ENCODE measurements at regions not wholly inside any gene's neighbourhood (a gene's known extent, or its start where the extent isn't known, plus 50 kb on each side); places are given as distances from the start of the nearest gene placed in this dataset.
"Not testable (repeated sequence)": the region's sequence is repeated elsewhere in the genome, so short reads cannot be mapped to it uniquely, and the experiment has no call there.

GRCh38 chr16:29200135-29200601, 206.3 kb downstream of the NPIPB11 start:
- not testable (repeated sequence) for H3K4me1 Mint-ChIP-seq; H3K27me3 Mint-ChIP-seq; DNase-seq (ENCODE audit: low spot score in 2 of 2); H3K4me3 Mint-ChIP-seq; H3K36me3 Mint-ChIP-seq (ENCODE audit: insufficient read depth); H3K27ac Mint-ChIP-seq (ENCODE audit: low read depth); H3K9me3 Mint-ChIP-seq; ATAC-seq (replicated peaks; ENCODE audit: extremely low read depth, poor library complexity, severe bottlenecking)

GRCh38 chr16:29199626-29200025, 206.9 kb downstream of the NPIPB11 start:
- ATAC-seq (replicated peaks; ENCODE audit: extremely low read depth, poor library complexity, severe bottlenecking); H3K36me3 Mint-ChIP-seq (ENCODE audit: insufficient read depth); DNase-seq (ENCODE audit: low spot score in 2 of 2); H3K4me1 Mint-ChIP-seq; H3K27me3 Mint-ChIP-seq; H3K9me3 Mint-ChIP-seq; H3K4me3 Mint-ChIP-seq; H3K27ac Mint-ChIP-seq (ENCODE audit: low read depth): not testable (repeated sequence)

GRCh38 chr16:29198731-29199521, 207.6 kb downstream of the NPIPB11 start:
- DNase-seq (ENCODE audit: low spot score in 2 of 2) (no peak), ATAC-seq (replicated peaks; ENCODE audit: extremely low read depth, poor library complexity, severe bottlenecking) (no peak)
- Mint-ChIP-seq H3K27me3 (no peaks in the 10 kb centered on the region), H3K4me3 (no peak overlapping the region), H3K27ac (ENCODE audit: low read depth) (peak overlapping the region; percentile 35), H3K9me3 (no peaks in the 10 kb centered on the region), H3K4me1 (no peaks in the 10 kb centered on the region), H3K36me3 (ENCODE audit: insufficient read depth) (peaks cover 9% of the 10 kb centered on the region)

GRCh38 chr16:29198231-29198630, 208.3 kb downstream of the NPIPB11 start:
- H3K27ac Mint-ChIP-seq (ENCODE audit: low read depth) = no peak overlapping the region
- H3K4me3 Mint-ChIP-seq = no peak overlapping the region
- ATAC-seq (replicated peaks; ENCODE audit: extremely low read depth, poor library complexity, severe bottlenecking) (no peak), DNase-seq (ENCODE audit: low spot score in 2 of 2) (no peak)
- peaks cover 12% of the 10 kb centered on the region for H3K36me3 Mint-ChIP-seq (ENCODE audit: insufficient read depth)
- no peaks in the 10 kb centered on the region for H3K27me3 Mint-ChIP-seq
- H3K4me1 Mint-ChIP-seq = no peaks in the 10 kb centered on the region
- H3K9me3 Mint-ChIP-seq = no peaks in the 10 kb centered on the region

DNA sequence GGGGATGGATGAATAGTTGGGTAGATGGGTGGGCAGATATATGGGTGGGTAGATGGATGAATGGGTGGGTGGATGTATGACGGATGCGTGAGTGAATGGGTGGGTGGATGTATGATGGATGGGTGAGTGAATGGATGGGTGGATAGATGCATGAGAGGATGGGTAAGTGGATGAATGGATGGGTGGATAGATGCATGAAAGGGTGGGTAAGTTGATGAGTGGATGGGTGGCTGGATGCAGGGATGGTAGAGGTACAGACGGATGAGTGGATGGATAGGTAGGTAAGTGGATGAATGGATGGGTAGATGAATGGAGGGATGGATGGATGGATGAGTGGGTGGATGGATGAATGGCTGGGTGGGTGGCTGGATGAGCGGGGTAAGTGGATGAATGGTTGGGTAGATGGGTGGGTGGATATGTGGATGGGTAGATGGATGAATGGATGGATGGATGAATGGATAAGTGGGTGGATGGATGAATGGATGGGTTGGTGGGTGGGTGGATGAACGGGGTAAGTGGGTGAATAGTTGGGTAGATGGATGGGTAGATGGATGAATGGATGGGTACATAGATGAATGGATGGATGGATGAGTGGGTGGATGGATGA, 208.9 kb downstream of the NPIPB11 start:
- H3K9me3 Mint-ChIP-seq; H3K27me3 Mint-ChIP-seq; H3K4me3 Mint-ChIP-seq; ATAC-seq (replicated peaks; ENCODE audit: extremely low read depth, poor library complexity, severe bottlenecking); H3K4me1 Mint-ChIP-seq; DNase-seq (ENCODE audit: low spot score in 2 of 2); H3K27ac Mint-ChIP-seq (ENCODE audit: low read depth): not testable (repeated sequence)
- H3K36me3 Mint-ChIP-seq (ENCODE audit: insufficient read depth) = peaks cover 12% of the 10 kb centered on the region

DNA sequence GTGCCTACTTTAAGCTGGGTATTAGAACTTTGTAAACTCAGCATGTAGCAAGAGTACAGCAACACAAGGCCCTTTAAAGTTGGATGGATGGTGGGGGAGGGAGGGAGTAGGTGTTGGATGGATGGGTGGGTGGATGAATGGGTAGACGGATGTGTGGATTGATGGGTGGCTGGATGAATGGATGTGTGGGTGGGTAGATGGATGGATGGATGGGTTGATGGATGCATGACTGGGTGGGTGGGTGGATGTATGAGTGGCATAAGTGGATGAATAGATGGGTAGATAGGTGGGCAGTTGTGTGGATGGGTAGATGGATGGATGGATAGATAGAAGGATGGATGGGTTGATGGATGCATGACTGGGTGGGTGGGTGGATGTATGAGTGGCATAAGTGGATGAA, 209.8 kb downstream of the NPIPB11 start:
- H3K36me3 Mint-ChIP-seq (ENCODE audit: insufficient read depth) = peaks cover 12% of the 10 kb centered on the region
- not testable (repeated sequence) for H3K4me3 Mint-ChIP-seq; H3K27me3 Mint-ChIP-seq; H3K27ac Mint-ChIP-seq (ENCODE audit: low read depth); H3K9me3 Mint-ChIP-seq; DNase-seq (ENCODE audit: low spot score in 2 of 2); ATAC-seq (replicated peaks; ENCODE audit: extremely low read depth, poor library complexity, severe bottlenecking); H3K4me1 Mint-ChIP-seq

DNA sequence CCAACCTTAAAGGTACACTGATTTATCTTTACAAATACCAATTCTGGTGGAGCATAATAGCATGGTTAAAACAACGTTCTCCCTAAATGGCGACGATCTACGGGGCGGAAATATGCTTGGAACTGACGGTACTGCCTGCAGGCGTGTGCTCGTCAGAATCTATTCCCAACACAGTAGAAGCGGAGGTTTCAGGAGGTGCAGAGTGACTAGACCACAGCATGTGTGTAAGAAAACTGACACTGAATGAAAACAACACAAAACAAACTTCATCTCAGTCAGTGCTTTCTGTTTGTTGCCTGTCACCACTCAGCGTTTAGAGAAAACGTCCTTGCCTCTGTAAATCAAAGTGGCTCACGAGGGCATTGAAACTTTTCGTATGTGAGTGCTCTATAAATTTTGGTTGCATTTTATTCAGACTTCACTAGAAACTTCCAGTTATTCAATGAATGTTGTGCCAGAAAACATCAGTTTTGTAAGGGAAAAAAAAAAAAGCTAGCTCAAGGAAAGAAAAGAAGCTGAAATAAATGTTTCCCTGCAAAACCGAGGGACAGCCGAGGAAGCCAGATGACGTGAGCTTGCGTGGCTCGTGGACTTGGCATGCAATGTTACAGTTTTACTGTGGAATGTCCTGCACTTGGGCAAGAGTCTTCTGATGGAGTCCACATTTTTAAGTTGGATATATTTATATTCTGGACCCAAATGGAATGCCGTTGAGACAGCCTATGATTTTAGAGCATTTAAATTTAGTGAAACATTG, 210.4 kb downstream of the LAT start:
- not testable (repeated sequence) for ATAC-seq (replicated peaks; ENCODE audit: extremely low read depth, poor library complexity, severe bottlenecking); DNase-seq (ENCODE audit: low spot score in 2 of 2); H3K27ac Mint-ChIP-seq (ENCODE audit: low read depth)

DNA sequence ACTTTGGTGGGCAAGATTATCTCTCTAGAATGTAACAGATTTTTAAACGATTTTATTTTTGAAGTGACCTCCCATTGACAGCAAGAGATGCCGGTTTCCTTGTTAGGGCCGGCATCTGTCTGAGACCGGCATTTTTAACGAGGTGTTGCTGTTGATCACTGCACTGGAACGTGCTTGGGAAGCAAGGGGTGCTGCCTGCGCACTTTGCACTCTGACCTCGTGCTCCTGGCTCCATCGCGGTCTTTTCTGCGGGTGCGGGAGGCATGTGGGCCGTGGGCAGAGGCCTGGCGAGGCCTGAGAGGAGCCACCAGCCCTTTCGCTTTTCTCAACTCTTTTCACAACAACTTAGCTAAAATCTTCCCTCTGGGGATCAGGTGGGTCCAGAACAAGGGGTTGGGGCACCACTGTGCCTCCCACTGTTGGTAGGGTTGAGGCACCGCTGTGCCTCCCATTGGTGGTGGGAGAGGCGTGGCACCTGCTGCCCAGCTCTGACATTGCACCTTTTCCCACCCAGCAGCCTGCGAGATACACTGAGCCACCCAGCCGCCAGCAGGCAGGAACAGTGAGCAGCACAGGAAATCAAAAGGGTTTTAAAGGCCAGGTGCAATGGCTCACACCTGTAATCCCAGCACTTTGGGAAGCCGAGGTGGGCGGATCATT, 209.5 kb downstream of the LAT start:
- H3K4me3 Mint-ChIP-seq; H3K36me3 Mint-ChIP-seq (ENCODE audit: insufficient read depth); H3K27ac Mint-ChIP-seq (ENCODE audit: low read depth); DNase-seq (ENCODE audit: low spot score in 2 of 2); H3K9me3 Mint-ChIP-seq; ATAC-seq (replicated peaks; ENCODE audit: extremely low read depth, poor library complexity, severe bottlenecking); H3K4me1 Mint-ChIP-seq; H3K27me3 Mint-ChIP-seq: not testable (repeated sequence)

More for the DNA sequence above, 210.4 kb downstream of the LAT start:
- not testable (repeated sequence) for H3K27me3 Mint-ChIP-seq; H3K4me3 Mint-ChIP-seq; H3K9me3 Mint-ChIP-seq; H3K4me1 Mint-ChIP-seq; H3K36me3 Mint-ChIP-seq (ENCODE audit: insufficient read depth)

DNA sequence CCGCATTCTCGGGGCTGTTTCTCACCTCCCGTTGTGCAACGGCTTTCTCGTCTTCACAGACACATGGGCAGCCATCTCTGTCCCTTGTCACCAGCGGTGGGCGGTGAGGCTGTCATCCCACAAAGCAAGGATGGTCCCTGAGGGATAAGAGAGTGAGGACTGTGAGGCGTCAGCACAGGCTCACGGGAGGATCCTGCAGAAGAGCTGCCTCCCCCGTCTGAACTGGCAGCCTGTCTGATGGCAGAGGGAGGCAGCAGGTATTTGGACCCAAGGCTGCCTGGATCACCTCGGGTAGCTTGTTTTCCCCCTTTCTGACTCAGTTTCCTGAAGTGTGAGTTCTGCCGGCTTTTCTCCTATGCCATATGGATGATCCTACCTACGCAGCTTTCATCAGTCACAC, 208.8 kb downstream of the LAT start:
- DNase-seq (ENCODE audit: low spot score in 2 of 2); ATAC-seq (replicated peaks; ENCODE audit: extremely low read depth, poor library complexity, severe bottlenecking); H3K4me1 Mint-ChIP-seq; H3K27ac Mint-ChIP-seq (ENCODE audit: low read depth); H3K36me3 Mint-ChIP-seq (ENCODE audit: insufficient read depth); H3K4me3 Mint-ChIP-seq; H3K27me3 Mint-ChIP-seq; H3K9me3 Mint-ChIP-seq: not testable (repeated sequence)

DNA sequence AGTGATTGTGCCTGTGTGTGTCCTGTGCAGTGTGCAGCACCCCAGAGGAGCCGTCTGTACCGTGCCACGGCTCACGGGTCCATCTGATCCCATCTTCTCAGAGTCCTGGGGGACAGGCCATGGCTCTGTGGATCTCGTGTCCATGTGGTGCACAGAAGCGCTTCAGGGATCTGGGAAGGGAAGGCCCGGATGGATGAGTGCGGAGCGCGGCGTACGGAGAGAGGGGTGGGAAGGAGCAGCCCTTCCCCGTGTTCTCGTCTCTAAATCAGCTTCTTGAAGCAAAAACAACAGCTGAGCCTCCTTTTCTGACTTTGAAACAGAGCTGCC, 208.4 kb downstream of the LAT start:
- H3K27ac Mint-ChIP-seq (ENCODE audit: low read depth); H3K9me3 Mint-ChIP-seq; H3K36me3 Mint-ChIP-seq (ENCODE audit: insufficient read depth); H3K4me1 Mint-ChIP-seq; H3K27me3 Mint-ChIP-seq; ATAC-seq (replicated peaks; ENCODE audit: extremely low read depth, poor library complexity, severe bottlenecking); DNase-seq (ENCODE audit: low spot score in 2 of 2); H3K4me3 Mint-ChIP-seq: not testable (repeated sequence)

DNA sequence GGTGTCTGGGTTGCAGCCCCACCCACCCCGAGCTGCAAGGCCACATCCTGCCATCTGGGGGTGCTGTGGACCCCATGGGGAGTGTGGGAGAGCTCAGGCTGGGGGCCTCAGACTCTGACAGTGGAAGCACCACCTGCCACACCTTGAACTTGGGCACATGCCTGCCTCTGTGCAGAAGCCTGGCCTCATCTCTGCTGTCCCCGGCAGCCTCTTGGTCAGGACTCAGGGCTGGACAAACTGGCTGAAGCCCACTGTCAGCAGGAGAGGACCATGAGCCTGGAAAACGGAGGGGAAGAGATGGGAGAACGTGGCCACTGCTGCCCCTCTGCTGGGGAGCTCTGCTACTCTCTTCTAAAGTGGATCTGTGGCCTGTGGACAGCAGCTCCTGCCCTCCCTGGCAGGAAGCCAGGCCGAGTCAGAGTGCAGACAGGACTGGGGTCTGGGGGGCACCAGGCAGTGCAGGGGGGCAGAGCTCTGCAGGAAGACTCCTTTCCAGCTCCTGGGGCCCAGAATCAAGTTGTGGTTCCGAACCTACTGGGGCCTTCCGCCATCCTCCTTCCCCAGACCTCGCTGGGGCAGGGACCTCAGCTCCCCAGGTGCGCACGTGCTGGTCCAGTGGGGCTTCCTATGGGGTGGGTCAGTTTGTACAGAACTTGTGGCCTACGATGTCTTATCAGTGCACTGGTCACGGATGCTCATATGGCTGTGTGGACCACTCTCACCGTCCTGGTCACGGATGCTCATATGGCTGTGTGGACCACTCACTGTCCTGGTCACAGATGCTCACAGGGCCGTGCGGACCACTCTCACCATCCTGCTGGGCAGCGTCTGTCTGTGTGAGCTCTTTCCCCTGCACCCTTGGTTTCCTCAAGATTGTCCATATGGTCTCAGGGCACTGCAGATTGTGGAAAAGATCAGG, 207.7 kb downstream of the LAT start:
- no peak for DNase-seq (ENCODE audit: low spot score in 2 of 2)
- H3K36me3 Mint-ChIP-seq (ENCODE audit: insufficient read depth) = peaks cover 7% of the 10 kb centered on the region
- ATAC-seq (replicated peaks; ENCODE audit: extremely low read depth, poor library complexity, severe bottlenecking) = no peak
- no peak overlapping the region for H3K27ac Mint-ChIP-seq (ENCODE audit: low read depth)
- H3K4me1 Mint-ChIP-seq = no peaks in the 10 kb centered on the region
- H3K4me3 Mint-ChIP-seq = no peak overlapping the region
- no peaks in the 10 kb centered on the region for H3K9me3 Mint-ChIP-seq
- H3K27me3 Mint-ChIP-seq = no peaks in the 10 kb centered on the region
